NB4 (cell line): ENCODE measurements at regions not wholly inside any gene's neighbourhood (a gene's known extent, or its start where the extent isn't known, plus 50 kb on each side); places are given as distances from the start of the nearest gene placed in this dataset.

Experiments used
- DNase-seq: peaks from one replicate; pipeline ENCODE4 v3.0.0; 2010; ENCODE audit warnings: low read depth
- H3K4me3 ChIP-seq: one replicate; pipeline ENCODE4 v1.5.1; 2011; ENCODE audit warnings: mild to moderate bottlenecking, low read depth, low read length, moderate library complexity
- CTCF ChIP-seq: IDR thresholded peaks from one replicate; pipeline ENCODE4 v1.5.1; 2012; ENCODE audit warnings: low read depth, low read length
- MAX ChIP-seq: IDR thresholded peaks from 2 replicates; pipeline ENCODE4 v1.6.1; 2011; ENCODE audit warnings: low read depth, low read length
- MYC ChIP-seq: IDR thresholded peaks from 2 replicates; pipeline ENCODE4 v1.6.1; 2011; ENCODE audit warnings: low read depth, low read length
- POLR2A ChIP-seq: IDR thresholded peaks from 2 replicates; pipeline ENCODE4 v1.6.1; 2011; ENCODE audit warnings: mild to moderate bottlenecking; ENCODE audit not compliant: insufficient read length; ENCODE audit errors: extremely low read depth

GRCh38 chr10:130739016-130739756 is 572.3 kb downstream of the TCERG1L start:
- TF ChIP-seq MYC, result no peak
- TF ChIP-seq CTCF, result no peak
- TF ChIP-seq MAX, result no peak
- no peak for TF ChIP-seq POLR2A
- no peak for DNase-seq
- H3K4me3 ChIP-seq, result no peak overlapping the region

GRCh38 chr10:130739757-130740145 is 571.8 kb downstream of the TCERG1L start:
- no peak for TF ChIP-seq POLR2A
- TF ChIP-seq CTCF, result no peak
- no peak for TF ChIP-seq MYC
- no peak for TF ChIP-seq MAX
- H3K4me3 ChIP-seq, result no peak overlapping the region

GRCh38 chr10:130740166-130740565 is 571.4 kb downstream of the TCERG1L start:
- TF ChIP-seq MAX (no peak), POLR2A (no peak), CTCF (no peak), MYC (no peak)
- H3K4me3 ChIP-seq, result no peak overlapping the region
- no peak for DNase-seq

More at GRCh38 chr10:130739757-130740145, 571.8 kb downstream of the TCERG1L start:
- DNase-seq, result no peak

- no peak for DNase-seq
- H3K4me3 ChIP-seq, result no peak overlapping the region
- TF ChIP-seq POLR2A (no peak), MAX (no peak), MYC (no peak), CTCF (no peak)
Observed at GRCh38 chr10:130740915-130741750, 570.4 kb downstream of the TCERG1L start.

- no peak for DNase-seq
- H3K4me3 ChIP-seq, result no peak overlapping the region
- TF ChIP-seq MAX, result no peak
- TF ChIP-seq MYC, result no peak
- no peak for TF ChIP-seq CTCF
- TF ChIP-seq POLR2A, result no peak
Observed at GRCh38 chr10:130741901-130742855, 569.3 kb downstream of the TCERG1L start.
